Stimulated activated naive CD8-positive, alpha-beta T cell treated with anti-CD3 and anti-CD28 coated beads, Interleukin-15, Interleukin-2, amounts not matched to agents 100 ng/mL and 50 ng/mL, for 24 hours (primary cell): ENCODE measurements at regions not wholly inside any gene's neighbourhood (a gene's known extent, or its start where the extent isn't known, plus 50 kb on each side); places are given as distances from the start of the nearest gene placed in this dataset.

Source experiments
- H3K27ac Mint-ChIP-seq: one replicate; pipeline ENCODE4 v1.8.0; 2021; ENCODE audit warnings: mild to moderate bottlenecking, mixed read lengths
- H3K27me3 Mint-ChIP-seq: one replicate; pipeline ENCODE4 v1.8.0; 2021; ENCODE audit warnings: mixed read lengths
- H3K36me3 Mint-ChIP-seq: one replicate; pipeline ENCODE4 v1.8.0; 2021; ENCODE audit warnings: low read depth, mixed read lengths
- H3K4me1 Mint-ChIP-seq: one replicate; pipeline ENCODE4 v1.8.0; 2021; ENCODE audit warnings: low read depth, mixed read lengths
- H3K4me3 Mint-ChIP-seq: one replicate; pipeline ENCODE4 v1.8.0; 2021; ENCODE audit warnings: mild to moderate bottlenecking, mixed read lengths
- H3K9me3 Mint-ChIP-seq: one replicate; pipeline ENCODE4 v1.8.0; 2021; ENCODE audit warnings: mixed read lengths

DNA sequence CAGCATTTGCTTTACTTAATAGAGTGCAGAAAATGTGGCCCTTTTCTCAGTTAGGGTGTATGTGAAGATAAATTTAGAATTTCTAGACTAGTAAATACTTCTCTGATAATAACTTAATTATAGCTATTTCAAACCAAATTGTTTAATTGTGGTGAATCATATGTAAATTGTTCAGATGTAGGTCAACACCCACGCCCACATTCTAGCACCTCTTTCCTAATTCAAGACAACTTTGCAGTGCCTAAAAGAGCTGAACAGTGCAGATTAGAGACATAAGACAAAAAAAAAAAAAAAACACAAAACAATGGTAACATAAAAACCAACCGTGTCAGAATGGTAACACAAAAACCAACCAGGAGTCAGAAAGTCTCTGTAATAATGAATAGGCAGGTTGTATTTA lies 758.3 kb downstream of the USP25 start:
- Mint-ChIP-seq H3K4me1 (no peaks in the 10 kb centered on the region), H3K27me3 (no peaks in the 10 kb centered on the region), H3K9me3 (peaks cover 12% of the 10 kb centered on the region), H3K27ac (no peak overlapping the region), H3K36me3 (no peaks in the 10 kb centered on the region), H3K4me3 (no peak overlapping the region)

DNA sequence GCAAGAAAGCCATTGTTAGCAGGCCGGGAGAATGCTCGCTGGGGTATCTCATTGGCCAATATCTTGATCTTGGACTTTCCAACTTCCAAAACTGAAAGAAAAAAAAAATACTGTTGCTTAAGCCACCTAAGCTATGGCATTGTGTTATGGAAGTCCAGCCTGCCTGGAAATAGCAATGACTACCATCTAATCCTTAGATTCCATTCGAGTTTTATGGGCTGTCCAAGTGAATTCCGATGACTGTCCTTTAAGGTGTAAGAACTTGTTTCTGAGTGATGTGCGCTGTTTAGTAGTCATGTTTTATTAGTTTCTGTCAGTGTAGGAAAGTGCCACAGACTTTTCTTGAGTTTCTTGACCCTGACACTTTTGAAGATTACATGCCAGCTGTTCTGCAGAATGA lies 762.6 kb downstream of the USP25 start:
- H3K27ac Mint-ChIP-seq, result no peak overlapping the region
- no peak overlapping the region for H3K4me3 Mint-ChIP-seq
- H3K4me1 Mint-ChIP-seq, result no peaks in the 10 kb centered on the region
- H3K27me3 Mint-ChIP-seq, result no peaks in the 10 kb centered on the region
- H3K36me3 Mint-ChIP-seq, result no peaks in the 10 kb centered on the region
- H3K9me3 Mint-ChIP-seq, result peaks cover 12% of the 10 kb centered on the region

DNA sequence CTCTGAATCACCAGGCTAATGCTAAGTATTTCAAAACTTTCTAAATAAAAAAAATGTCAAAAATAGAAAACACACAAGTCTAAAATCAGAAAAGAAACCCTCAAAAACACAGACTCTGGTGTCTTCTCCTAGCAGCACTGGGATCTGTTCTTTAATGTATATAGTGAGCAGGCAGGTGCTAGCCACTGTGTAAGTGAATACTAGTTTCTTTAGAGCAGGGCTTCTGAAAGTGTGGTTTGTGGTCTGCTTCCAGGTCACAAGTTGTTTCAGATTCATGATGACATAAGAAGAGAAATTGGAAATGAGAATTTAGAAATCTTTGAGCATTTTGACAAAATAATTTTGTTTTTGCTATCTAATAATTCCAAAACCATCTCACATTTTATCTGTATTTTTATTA lies 763.1 kb downstream of the USP25 start:
- H3K27ac Mint-ChIP-seq, result no peak overlapping the region
- H3K4me3 Mint-ChIP-seq, result no peak overlapping the region
- no peaks in the 10 kb centered on the region for H3K27me3 Mint-ChIP-seq
- no peaks in the 10 kb centered on the region for H3K4me1 Mint-ChIP-seq
- peaks cover 12% of the 10 kb centered on the region for H3K9me3 Mint-ChIP-seq
- H3K36me3 Mint-ChIP-seq, result no peaks in the 10 kb centered on the region

DNA sequence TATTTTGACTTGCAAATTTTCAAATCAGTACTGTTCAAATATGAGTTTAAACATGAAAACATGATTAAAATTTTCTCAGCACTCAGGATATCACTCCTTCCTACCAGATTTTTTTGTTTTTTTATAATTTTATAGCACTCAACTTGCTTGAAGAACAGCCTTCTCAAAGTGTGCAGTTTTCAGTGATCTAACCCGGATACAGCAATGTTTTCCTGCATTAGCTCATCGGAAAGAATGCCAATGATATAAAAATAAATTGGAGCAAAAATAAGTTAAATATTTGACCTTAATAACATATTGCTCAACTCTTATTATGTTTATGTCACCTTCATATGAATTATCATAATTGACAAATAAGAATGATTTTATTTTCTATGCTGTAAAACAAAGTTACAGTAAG lies 766.8 kb downstream of the USP25 start:
- Mint-ChIP-seq H3K9me3 (peaks cover 16% of the 10 kb centered on the region), H3K36me3 (no peaks in the 10 kb centered on the region), H3K4me1 (no peaks in the 10 kb centered on the region), H3K27ac (no peak overlapping the region), H3K4me3 (no peak overlapping the region), H3K27me3 (no peaks in the 10 kb centered on the region)

DNA sequence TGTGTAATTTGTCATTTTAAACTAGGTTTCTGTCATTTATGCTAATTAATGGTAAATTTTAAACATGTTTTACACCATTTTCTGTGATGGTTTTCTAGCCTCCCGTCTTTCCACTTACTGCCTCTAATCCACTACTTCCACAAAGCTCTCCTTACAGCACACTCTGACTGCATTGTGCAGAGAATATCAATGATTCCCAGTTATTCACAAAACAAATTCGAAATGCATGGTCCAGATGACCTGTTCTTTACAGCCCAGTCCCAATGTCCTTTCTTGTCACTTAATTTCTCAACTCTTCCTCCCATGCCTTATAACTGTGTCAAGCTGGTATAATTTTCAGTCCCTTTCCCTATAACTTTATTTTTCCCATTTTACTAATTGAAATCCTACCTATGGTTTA lies 770.5 kb downstream of the USP25 start:
- no peaks in the 10 kb centered on the region for H3K4me1 Mint-ChIP-seq
- H3K4me3 Mint-ChIP-seq, result no peak overlapping the region
- no peaks in the 10 kb centered on the region for H3K27me3 Mint-ChIP-seq

DNA sequence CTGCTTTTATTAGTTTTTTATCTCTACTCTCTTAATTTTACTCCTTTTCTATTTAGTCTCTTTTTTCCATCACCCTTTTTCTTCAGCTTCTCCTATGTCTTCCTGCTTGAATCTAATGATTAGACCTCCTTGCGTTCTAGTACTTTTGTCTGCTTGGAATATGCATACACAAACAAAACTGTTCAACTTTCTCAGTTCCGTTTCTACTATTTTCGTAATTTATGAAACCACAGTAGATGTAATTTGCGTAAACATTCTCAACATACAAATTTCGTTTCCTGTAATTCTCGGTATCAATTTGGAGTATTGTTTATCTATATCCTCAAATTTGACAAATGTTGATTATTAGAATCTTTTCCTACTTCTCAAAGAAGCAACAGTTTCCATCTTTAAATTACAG lies 772.5 kb downstream of the USP25 start:
- peaks cover 5% of the 10 kb centered on the region for H3K9me3 Mint-ChIP-seq
- no peaks in the 10 kb centered on the region for H3K36me3 Mint-ChIP-seq
- H3K27ac Mint-ChIP-seq, result no peak overlapping the region
- H3K4me1 Mint-ChIP-seq, result no peaks in the 10 kb centered on the region
- H3K27me3 Mint-ChIP-seq, result no peaks in the 10 kb centered on the region
- no peak overlapping the region for H3K4me3 Mint-ChIP-seq

More for the DNA sequence above, 770.5 kb downstream of the USP25 start:
- Mint-ChIP-seq H3K27ac (no peak overlapping the region), H3K9me3 (peaks cover 10% of the 10 kb centered on the region), H3K36me3 (no peaks in the 10 kb centered on the region)

DNA sequence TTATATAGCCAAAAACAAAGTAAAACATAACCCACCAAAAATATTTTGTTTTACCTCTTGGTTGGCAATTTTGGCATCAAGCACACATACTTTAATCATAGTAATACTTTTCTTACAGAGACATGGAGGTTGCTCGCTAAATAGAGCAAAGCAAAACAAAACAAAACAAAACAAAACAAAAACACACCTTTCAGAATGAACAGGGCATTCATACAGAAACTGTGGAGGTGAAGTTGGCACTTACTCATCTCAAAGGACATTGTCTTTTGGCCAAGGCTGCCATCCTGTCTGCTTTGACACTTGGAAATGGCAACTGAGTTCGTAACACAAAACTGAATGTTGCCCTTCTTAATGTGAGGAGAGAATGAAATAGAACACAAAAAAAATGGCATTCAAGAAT lies 773.1 kb downstream of the USP25 start:
- no peaks in the 10 kb centered on the region for H3K4me1 Mint-ChIP-seq
- no peak overlapping the region for H3K27ac Mint-ChIP-seq
- H3K36me3 Mint-ChIP-seq, result no peaks in the 10 kb centered on the region
- H3K4me3 Mint-ChIP-seq, result no peak overlapping the region
- no peaks in the 10 kb centered on the region for H3K27me3 Mint-ChIP-seq
- peaks cover 5% of the 10 kb centered on the region for H3K9me3 Mint-ChIP-seq

DNA sequence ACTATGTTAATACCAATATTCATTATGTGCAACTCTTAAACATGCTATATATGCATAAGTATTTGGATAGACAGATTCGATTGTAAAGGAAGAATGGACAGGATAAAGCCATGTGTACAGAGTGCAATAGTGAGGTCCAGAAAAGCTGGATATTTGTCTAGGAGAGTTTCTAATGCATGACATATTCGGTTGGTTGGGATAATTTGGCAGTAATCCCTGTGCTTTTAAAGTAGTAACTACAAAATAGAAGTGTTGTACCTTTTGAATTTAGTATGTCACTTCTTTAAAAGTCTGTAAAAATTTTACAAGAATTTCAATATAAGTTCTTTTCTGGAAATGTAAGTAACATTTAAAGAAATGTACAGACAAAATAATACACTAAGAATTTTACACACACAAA lies 774.5 kb downstream of the USP25 start:
- no peak overlapping the region for H3K4me3 Mint-ChIP-seq
- no peak overlapping the region for H3K27ac Mint-ChIP-seq
- no peaks in the 10 kb centered on the region for H3K4me1 Mint-ChIP-seq
- no peaks in the 10 kb centered on the region for H3K36me3 Mint-ChIP-seq
- no peaks in the 10 kb centered on the region for H3K27me3 Mint-ChIP-seq
- peaks cover 5% of the 10 kb centered on the region for H3K9me3 Mint-ChIP-seq

DNA sequence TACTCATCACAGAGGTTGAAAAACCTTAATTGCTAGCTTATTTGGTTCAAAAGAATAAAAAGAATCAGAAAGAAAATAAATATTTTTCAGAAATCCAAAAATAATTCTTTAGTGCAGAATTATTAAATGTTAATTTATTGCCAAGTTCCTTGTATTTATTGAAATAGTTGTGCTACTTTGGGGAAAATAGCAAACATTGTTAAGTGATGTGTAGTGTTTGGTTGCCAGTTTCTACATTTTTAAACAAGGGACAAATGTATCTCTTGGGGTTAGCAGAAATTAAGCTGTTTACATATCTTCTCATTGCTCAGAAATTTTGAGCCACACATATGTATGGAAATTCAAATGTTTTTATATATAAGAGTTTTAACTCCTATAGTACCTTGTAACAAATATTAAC lies 775.0 kb downstream of the USP25 start:
- H3K4me3 Mint-ChIP-seq, result no peak overlapping the region
- H3K36me3 Mint-ChIP-seq, result no peaks in the 10 kb centered on the region
- H3K27ac Mint-ChIP-seq, result no peak overlapping the region
- no peaks in the 10 kb centered on the region for H3K27me3 Mint-ChIP-seq
- peaks cover 5% of the 10 kb centered on the region for H3K9me3 Mint-ChIP-seq
- H3K4me1 Mint-ChIP-seq, result no peaks in the 10 kb centered on the region

DNA sequence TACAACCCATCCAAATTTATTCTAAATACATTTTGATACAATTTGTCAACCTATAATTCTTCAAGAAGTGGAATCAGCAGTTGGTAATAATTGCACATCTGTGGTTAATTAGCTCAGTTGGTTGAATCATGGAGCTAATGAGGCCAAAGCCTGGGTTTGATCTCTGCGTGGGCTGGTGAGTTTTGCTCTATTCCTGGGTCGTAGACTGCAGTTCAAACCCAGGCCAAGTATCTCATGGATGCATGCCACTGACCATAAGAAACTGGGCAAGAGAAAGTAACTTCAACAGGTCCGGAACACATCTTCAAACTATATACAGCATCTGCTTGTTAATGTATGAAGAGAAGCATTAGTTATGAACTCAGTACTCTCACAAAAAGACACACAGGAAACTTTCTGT lies 779.7 kb downstream of the USP25 start:
- H3K36me3 Mint-ChIP-seq, result no peaks in the 10 kb centered on the region
- no peaks in the 10 kb centered on the region for H3K9me3 Mint-ChIP-seq
- H3K4me1 Mint-ChIP-seq, result no peaks in the 10 kb centered on the region
- no peaks in the 10 kb centered on the region for H3K27me3 Mint-ChIP-seq
- no peak overlapping the region for H3K27ac Mint-ChIP-seq
- no peak overlapping the region for H3K4me3 Mint-ChIP-seq

DNA sequence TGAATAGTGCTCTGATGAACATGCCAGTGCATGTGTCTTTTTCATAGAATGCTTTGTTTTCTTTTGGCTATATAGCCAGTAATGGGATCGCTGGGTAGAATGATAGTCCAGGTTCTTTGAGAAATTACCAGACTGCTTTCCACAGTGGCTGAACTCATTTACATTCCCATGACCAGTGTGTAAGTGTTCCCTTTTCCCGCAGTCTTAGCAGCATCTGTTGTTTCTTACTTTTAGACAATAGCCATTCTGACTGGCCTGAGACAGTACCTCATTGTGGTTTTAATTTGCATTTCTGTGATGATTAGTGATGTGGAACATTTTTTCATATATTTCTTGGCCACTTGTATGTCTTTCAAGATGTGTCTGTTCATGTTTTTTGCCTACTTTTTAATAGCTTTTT lies 784.5 kb downstream of the USP25 start:
- H3K27me3 Mint-ChIP-seq, result no peaks in the 10 kb centered on the region
- no peaks in the 10 kb centered on the region for H3K36me3 Mint-ChIP-seq
- H3K27ac Mint-ChIP-seq, result no peak overlapping the region
- H3K4me1 Mint-ChIP-seq, result no peaks in the 10 kb centered on the region
- H3K4me3 Mint-ChIP-seq, result no peak overlapping the region
- H3K9me3 Mint-ChIP-seq, result peaks cover 16% of the 10 kb centered on the region

DNA sequence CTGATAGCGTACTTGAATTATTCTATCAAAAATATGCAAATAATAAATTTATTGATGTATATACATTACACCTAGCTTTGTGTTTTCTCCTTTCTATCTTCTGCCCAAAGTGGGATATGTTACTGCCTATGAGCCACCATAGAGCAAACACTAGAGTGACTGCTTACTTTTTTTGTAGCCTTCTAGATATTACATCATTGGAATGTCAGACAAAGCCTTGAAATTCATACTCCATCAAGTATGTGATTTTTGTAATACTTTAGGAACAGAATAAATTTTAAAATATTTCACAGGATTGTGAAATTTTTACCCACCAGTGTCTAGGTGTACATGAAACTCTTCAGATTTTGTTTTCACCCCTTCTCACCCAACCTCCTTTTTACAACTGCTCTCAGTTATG lies 787.6 kb downstream of the USP25 start:
- no peak overlapping the region for H3K27ac Mint-ChIP-seq
- no peaks in the 10 kb centered on the region for H3K4me1 Mint-ChIP-seq
- H3K27me3 Mint-ChIP-seq, result no peaks in the 10 kb centered on the region
- peaks cover 16% of the 10 kb centered on the region for H3K9me3 Mint-ChIP-seq
- no peaks in the 10 kb centered on the region for H3K36me3 Mint-ChIP-seq
- H3K4me3 Mint-ChIP-seq, result no peak overlapping the region

DNA sequence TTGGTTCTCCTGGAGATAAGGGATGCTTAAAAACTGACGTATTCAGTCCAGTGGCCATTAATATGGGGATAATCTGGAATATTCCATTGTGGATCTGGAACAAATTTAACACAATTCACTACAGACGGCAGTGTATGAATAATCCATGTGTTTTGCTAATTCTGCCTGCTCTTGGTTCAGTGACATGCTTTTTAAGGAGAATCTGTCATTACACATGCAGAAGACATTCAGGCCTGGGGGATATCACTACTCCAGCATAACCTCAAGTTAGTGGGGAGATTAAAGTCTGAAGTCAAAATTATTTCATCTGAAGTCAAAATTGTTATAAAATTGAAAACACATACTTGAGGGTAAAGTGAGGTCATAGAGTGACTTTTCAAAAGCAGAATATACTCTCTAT lies 789.3 kb downstream of the USP25 start:
- Mint-ChIP-seq H3K27me3 (no peaks in the 10 kb centered on the region), H3K27ac (no peak overlapping the region), H3K4me1 (no peaks in the 10 kb centered on the region), H3K4me3 (no peak overlapping the region), H3K36me3 (no peaks in the 10 kb centered on the region), H3K9me3 (peaks cover 16% of the 10 kb centered on the region)

DNA sequence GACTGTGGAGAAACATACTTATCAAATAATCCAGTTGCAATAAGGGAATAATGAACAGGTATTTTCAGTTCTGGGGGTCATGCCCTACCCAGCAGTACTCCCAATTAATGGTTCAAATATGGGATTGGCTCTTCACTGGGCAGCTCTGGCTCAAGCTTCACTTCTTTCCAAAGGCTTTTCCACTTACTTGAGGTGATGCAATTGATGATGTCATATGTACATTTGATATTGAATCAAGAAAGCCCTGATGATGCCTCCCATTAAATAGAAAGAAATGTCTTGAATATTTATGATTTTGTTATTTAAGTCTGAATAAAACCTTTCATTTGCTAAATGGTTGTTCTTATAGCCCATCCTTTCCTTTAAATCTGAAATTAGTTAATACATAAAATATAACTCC lies 789.9 kb downstream of the USP25 start:
- Mint-ChIP-seq H3K27me3 (no peaks in the 10 kb centered on the region), H3K4me3 (no peak overlapping the region), H3K36me3 (no peaks in the 10 kb centered on the region), H3K9me3 (peaks cover 15% of the 10 kb centered on the region), H3K27ac (no peak overlapping the region), H3K4me1 (no peaks in the 10 kb centered on the region)

DNA sequence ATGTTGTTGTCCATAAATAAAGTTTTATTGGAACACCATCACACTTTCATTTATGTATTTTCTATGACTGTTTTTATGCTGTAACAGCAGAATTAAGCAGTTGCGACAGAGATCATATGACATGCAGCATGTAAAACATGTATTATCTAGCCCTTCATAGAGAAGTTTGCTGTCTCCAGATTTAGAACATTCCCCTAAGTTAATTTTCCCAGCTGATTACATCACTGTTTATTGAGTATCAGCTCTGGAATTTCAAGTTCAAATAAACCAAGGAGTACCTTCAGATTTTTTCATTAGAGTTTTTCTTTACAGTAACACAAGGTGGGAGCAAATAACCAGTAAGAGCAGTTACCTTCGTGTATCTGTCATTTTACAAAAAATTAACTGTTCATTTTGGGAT lies 792.8 kb downstream of the USP25 start:
- no peaks in the 10 kb centered on the region for H3K36me3 Mint-ChIP-seq
- H3K27me3 Mint-ChIP-seq, result no peaks in the 10 kb centered on the region
- no peak overlapping the region for H3K27ac Mint-ChIP-seq

DNA sequence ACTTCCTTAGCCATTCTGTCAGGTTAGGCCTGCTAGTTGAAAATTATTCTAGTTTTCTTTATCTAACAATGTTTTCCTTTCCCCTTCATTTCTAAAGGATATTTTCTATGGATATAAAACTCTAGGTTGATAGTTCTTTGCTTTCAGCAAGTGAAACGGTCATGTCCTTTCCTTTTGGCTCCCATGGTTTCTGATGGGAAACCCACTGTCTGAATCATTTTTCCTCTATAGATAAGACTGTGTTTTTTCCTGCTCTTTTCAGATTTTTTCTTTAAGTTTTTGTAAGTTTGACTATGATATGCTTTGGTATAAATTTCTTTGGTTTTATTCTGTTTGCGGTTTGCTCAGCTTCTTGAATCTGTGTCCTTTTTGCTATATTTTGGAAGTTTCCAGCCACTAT lies 800.9 kb downstream of the USP25 start:
- no peaks in the 10 kb centered on the region for H3K4me1 Mint-ChIP-seq
- H3K27ac Mint-ChIP-seq, result no peak overlapping the region
- H3K9me3 Mint-ChIP-seq, result peaks cover 18% of the 10 kb centered on the region
- H3K4me3 Mint-ChIP-seq, result no peak overlapping the region
- no peaks in the 10 kb centered on the region for H3K27me3 Mint-ChIP-seq
- H3K36me3 Mint-ChIP-seq, result no peaks in the 10 kb centered on the region

More for the DNA sequence above, 792.8 kb downstream of the USP25 start:
- H3K4me3 Mint-ChIP-seq, result no peak overlapping the region
- H3K9me3 Mint-ChIP-seq, result peaks cover 8% of the 10 kb centered on the region
- H3K4me1 Mint-ChIP-seq, result no peaks in the 10 kb centered on the region

DNA sequence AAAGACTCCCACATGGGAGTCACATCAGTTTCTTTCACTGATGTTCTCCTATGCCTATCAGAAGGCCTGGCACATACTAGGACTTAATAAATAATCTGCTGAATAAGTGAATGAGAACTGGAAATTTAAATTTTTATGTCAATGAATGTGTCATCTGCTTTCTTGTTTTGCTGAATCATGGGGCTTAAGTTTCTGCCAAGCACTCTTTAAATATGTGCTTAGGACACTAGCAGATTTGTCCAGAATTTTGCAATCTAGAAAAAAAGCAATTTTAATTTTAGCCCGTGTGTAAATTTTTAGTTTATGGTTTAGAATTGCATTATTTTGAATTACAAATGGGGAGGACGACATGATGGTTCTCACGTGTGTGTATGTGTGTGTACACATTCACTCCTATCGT lies 803.1 kb downstream of the USP25 start:
- Mint-ChIP-seq H3K27ac (no peak overlapping the region), H3K36me3 (no peaks in the 10 kb centered on the region), H3K4me1 (no peaks in the 10 kb centered on the region), H3K27me3 (no peaks in the 10 kb centered on the region), H3K9me3 (peaks cover 12% of the 10 kb centered on the region), H3K4me3 (no peak overlapping the region)
